ENCODE measurements at regions not wholly inside any gene's neighbourhood (a gene's known extent, or its start where the extent isn't known, plus 50 kb on each side); places are given as distances from the start of the nearest gene placed in this dataset.

GRCh38 chr2:2795438-2796091 is 464.5 kb upstream of the MYT1L start:
- TF ChIP-seq POLR2AphosphoS5 (IDR thresholded peaks at IDR 0.05): no peak
- TF ChIP-seq EP300 (IDR thresholded peaks at IDR 0.05; ENCODE audit: low read depth): no peak
- TF ChIP-seq CTCF (IDR thresholded peaks at IDR 0.05): no peak
- no peak for TF ChIP-seq POLR2A (IDR thresholded peaks at IDR 0.05)
- no peak for DNase-seq
- 60 to 94% methylated on average over 1 to 27 of the region's 29 CpGs for WGBS, 2 donors (ENCODE audit: low coverage in 1 of 2)
- in situ Hi-C loops (cut with MboI; ENCODE audit: low pct_ligation_motif_present in 1 of 4, low pct_unique_long_range_greater_than_20kb in 1 of 4, low sequenced_read_pairs in 3 of 4) (no loop called here), intact Hi-C loops (cut with DNase I; ENCODE audit: low total_unique reads) (no loop called here)
- H3K9me3 ChIP-seq: no peaks in the 10 kb centered on the region
- no peaks in the 10 kb centered on the region for H3K27me3 ChIP-seq
- no peaks in the 10 kb centered on the region for H3K4me1 ChIP-seq
- no peaks in the 10 kb centered on the region for H3K36me3 ChIP-seq
- H3K4me3 ChIP-seq: no peak overlapping the region
- H3K27ac ChIP-seq: no peak overlapping the region

- in situ Hi-C loops (cut with MboI; ENCODE audit: low pct_ligation_motif_present in 1 of 4, low pct_unique_long_range_greater_than_20kb in 1 of 4, low sequenced_read_pairs in 3 of 4): no loop called here
These were observed 463.0 kb upstream of the MYT1L start for GRCh38 chr2:2793925-2794560.

GRCh38 chr2:2793514-2793913 is 462.4 kb upstream of the MYT1L start:
- Histone ChIP-seq H3K36me3 (no peaks in the 10 kb centered on the region), H3K4me1 (no peaks in the 10 kb centered on the region), H3K4me3 (no peak overlapping the region), H3K9me3 (no peaks in the 10 kb centered on the region), H3K27ac (no peak overlapping the region), H3K27me3 (no peaks in the 10 kb centered on the region)
- intact Hi-C loops (cut with DNase I; ENCODE audit: low total_unique reads) (no loop called here), in situ Hi-C loops (cut with MboI; ENCODE audit: low pct_ligation_motif_present in 1 of 4, low pct_unique_long_range_greater_than_20kb in 1 of 4, low sequenced_read_pairs in 3 of 4) (no loop called here)
- WGBS, 2 donors (ENCODE audit: low coverage in 1 of 2): 89 to 100% methylated on average over 3 to 17 of the region's 17 CpGs
- TF ChIP-seq CTCF (IDR thresholded peaks at IDR 0.05): no peak
- TF ChIP-seq POLR2AphosphoS5 (IDR thresholded peaks at IDR 0.05): no peak
- DNase-seq: no peak

More at GRCh38 chr2:2793925-2794560, 463.0 kb upstream of the MYT1L start:
- intact Hi-C loops (cut with DNase I; ENCODE audit: low total_unique reads): no loop called here
- no peak overlapping the region for H3K27ac ChIP-seq
- no peaks in the 10 kb centered on the region for H3K9me3 ChIP-seq
- DNase-seq: no peak
- no peaks in the 10 kb centered on the region for H3K4me1 ChIP-seq
- whole genome bisulfite sequencing, 2 donors (ENCODE audit: low coverage in 1 of 2): 63 to 83% methylated on average over 2 to 10 of the region's 11 CpGs
- no peak overlapping the region for H3K4me3 ChIP-seq
- H3K27me3 ChIP-seq: no peaks in the 10 kb centered on the region
- no peaks in the 10 kb centered on the region for H3K36me3 ChIP-seq
- TF ChIP-seq EP300 (IDR thresholded peaks at IDR 0.05; ENCODE audit: low read depth): no peak
- no peak for TF ChIP-seq CTCF (IDR thresholded peaks at IDR 0.05)
- TF ChIP-seq POLR2AphosphoS5 (IDR thresholded peaks at IDR 0.05): no peak
- no peak for TF ChIP-seq POLR2A (IDR thresholded peaks at IDR 0.05)

GRCh38 chr2:2791606-2792005 is 460.5 kb upstream of the MYT1L start:
- no peaks in the 10 kb centered on the region for H3K4me1 ChIP-seq
- 77 to 84% methylated on average over 4 to 14 of the region's 15 CpGs for WGBS, 2 donors (ENCODE audit: low coverage in 1 of 2)
- DNase-seq: no peak
- H3K36me3 ChIP-seq: no peaks in the 10 kb centered on the region
- TF ChIP-seq CTCF (IDR thresholded peaks at IDR 0.05): no peak
- TF ChIP-seq EP300 (IDR thresholded peaks at IDR 0.05; ENCODE audit: low read depth): no peak
- TF ChIP-seq POLR2AphosphoS5 (IDR thresholded peaks at IDR 0.05): no peak
- TF ChIP-seq POLR2A (IDR thresholded peaks at IDR 0.05): no peak
- intact Hi-C loops (cut with DNase I; ENCODE audit: low total_unique reads): no loop called here
- in situ Hi-C loops (cut with MboI; ENCODE audit: low pct_ligation_motif_present in 1 of 4, low pct_unique_long_range_greater_than_20kb in 1 of 4, low sequenced_read_pairs in 3 of 4): no loop called here
- H3K4me3 ChIP-seq: no peak overlapping the region
- H3K9me3 ChIP-seq: no peaks in the 10 kb centered on the region
- no peaks in the 10 kb centered on the region for H3K27me3 ChIP-seq
- H3K27ac ChIP-seq: no peak overlapping the region
